Ascending aorta (tissue), 2 donors: ENCODE measurements at regions not wholly inside any gene's neighbourhood (a gene's known extent, or its start where the extent isn't known, plus 50 kb on each side); places are given as distances from the start of the nearest gene placed in this dataset.
"Not testable (repeated sequence)": the region's sequence is repeated elsewhere in the genome, so short reads cannot be mapped to it uniquely, and the experiment has no call there.

Source experiments
- DNase-seq, 2 donors: peaks; one replicate each; pipeline ENCODE4 v3.0.0-alpha.2; 2019; ENCODE audit warnings: low spot score in 2 of 2
- H3K27ac ChIP-seq, 2 donors: fragments of 200-600 bp; sonication (generic); one replicate each; pipeline ENCODE4 v1.5.1; 2016 to 2017; ENCODE audit warnings: mild to moderate bottlenecking in 1 of 2
- H3K27me3 ChIP-seq: fragments of 200-600 bp; sonication (generic); one replicate; pipeline ENCODE4 v1.5.1; 2017
- H3K36me3 ChIP-seq, 2 donors: fragments of 200-600 bp; sonication (generic); one replicate each; pipeline ENCODE4 v1.5.1; 2016
- H3K4me1 ChIP-seq, 2 donors: fragments of 200-600 bp; sonication (generic); one replicate each; pipeline ENCODE4 v1.5.1; 2016 to 2017; ENCODE audit warnings: mild to moderate bottlenecking in 1 of 2
- H3K4me3 ChIP-seq, 2 donors: fragments of 200-600 bp; sonication (generic); one replicate each; pipeline ENCODE4 v1.5.1; 2016 to 2017; ENCODE audit warnings: mild to moderate bottlenecking in 1 of 2
- H3K9me3 ChIP-seq, 2 donors: fragments of 200-600 bp; sonication (generic); one replicate each; pipeline ENCODE4 v1.5.1; 2016
- intact Hi-C: fragments of 100-400 bp; cut with DNase I; formaldehyde crosslinking; loops from one replicate; pipeline ENCODE4 v1.15.1; 2023

GRCh38 chr22:15815783-15816182 lies 126.0 kb downstream of the POTEH start:
- H3K4me3 ChIP-seq, H3K27ac ChIP-seq, intact Hi-C loops, H3K4me1 ChIP-seq, DNase-seq, H3K27me3 ChIP-seq, H3K9me3 ChIP-seq, H3K36me3 ChIP-seq: not testable (repeated sequence)

- H3K9me3 ChIP-seq, H3K4me1 ChIP-seq, DNase-seq, H3K4me3 ChIP-seq, intact Hi-C loops, H3K27me3 ChIP-seq, H3K36me3 ChIP-seq, H3K27ac ChIP-seq: not testable (repeated sequence)
These were observed 126.6 kb downstream of the POTEH start for GRCh38 chr22:15816470-15816869.

GRCh38 chr22:15817264-15817663 lies 127.4 kb downstream of the POTEH start:
- H3K36me3 ChIP-seq, H3K4me1 ChIP-seq, intact Hi-C loops, H3K9me3 ChIP-seq, H3K4me3 ChIP-seq, DNase-seq, H3K27ac ChIP-seq, H3K27me3 ChIP-seq: not testable (repeated sequence)

- H3K36me3 ChIP-seq, H3K4me3 ChIP-seq, H3K9me3 ChIP-seq, DNase-seq, H3K27ac ChIP-seq, H3K27me3 ChIP-seq, H3K4me1 ChIP-seq, intact Hi-C loops: not testable (repeated sequence)
These were observed 130.1 kb downstream of the POTEH start for GRCh38 chr22:15819886-15820285.

- H3K9me3 ChIP-seq, H3K27me3 ChIP-seq, H3K4me1 ChIP-seq, H3K36me3 ChIP-seq, intact Hi-C loops, DNase-seq, H3K4me3 ChIP-seq, H3K27ac ChIP-seq: not testable (repeated sequence)
These were observed 131.3 kb downstream of the POTEH start for GRCh38 chr22:15821088-15821487.

- H3K27ac ChIP-seq, H3K4me3 ChIP-seq, H3K36me3 ChIP-seq, H3K4me1 ChIP-seq, H3K9me3 ChIP-seq, H3K27me3 ChIP-seq, DNase-seq, intact Hi-C loops: not testable (repeated sequence)
These were observed 132.2 kb downstream of the POTEH start for GRCh38 chr22:15822001-15822400.

- H3K4me1 ChIP-seq, H3K27me3 ChIP-seq, DNase-seq, H3K4me3 ChIP-seq, H3K27ac ChIP-seq, H3K36me3 ChIP-seq, intact Hi-C loops, H3K9me3 ChIP-seq: not testable (repeated sequence)
These were observed 133.4 kb downstream of the POTEH start for GRCh38 chr22:15823178-15823577.

- H3K27me3 ChIP-seq, H3K9me3 ChIP-seq, intact Hi-C loops, H3K4me3 ChIP-seq, H3K36me3 ChIP-seq, H3K27ac ChIP-seq, H3K4me1 ChIP-seq, DNase-seq: not testable (repeated sequence)
These were observed 142.4 kb downstream of the POTEH start for GRCh38 chr22:15832235-15832634.

- intact Hi-C loops, H3K36me3 ChIP-seq, H3K27me3 ChIP-seq, H3K4me3 ChIP-seq, DNase-seq, H3K4me1 ChIP-seq, H3K9me3 ChIP-seq, H3K27ac ChIP-seq: not testable (repeated sequence)
These were observed 145.9 kb downstream of the POTEH start for GRCh38 chr22:15835729-15836128.

GRCh38 chr22:15849772-15850171 lies 159.9 kb downstream of the POTEH start:
- H3K27me3 ChIP-seq, intact Hi-C loops: not testable (repeated sequence)

GRCh38 chr22:15853716-15854373 lies 164.0 kb downstream of the POTEH start:
- H3K27me3 ChIP-seq, H3K4me1 ChIP-seq, H3K4me3 ChIP-seq, intact Hi-C loops, H3K27ac ChIP-seq, H3K9me3 ChIP-seq, H3K36me3 ChIP-seq: not testable (repeated sequence)
- peak in 1 of 2 donors; percentile 30 for DNase-seq

More at GRCh38 chr22:15849772-15850171, 159.9 kb downstream of the POTEH start:
- not testable (repeated sequence) for H3K4me3 ChIP-seq, H3K9me3 ChIP-seq, DNase-seq, H3K27ac ChIP-seq, H3K36me3 ChIP-seq, H3K4me1 ChIP-seq

- H3K9me3 ChIP-seq, intact Hi-C loops, H3K4me3 ChIP-seq, H3K27me3 ChIP-seq, H3K36me3 ChIP-seq, H3K27ac ChIP-seq, H3K4me1 ChIP-seq: not testable (repeated sequence)
- DNase-seq = peak; percentile 9 to 40
These were observed 164.6 kb downstream of the POTEH start for GRCh38 chr22:15854421-15854820.

- intact Hi-C loops, H3K27me3 ChIP-seq, DNase-seq, H3K9me3 ChIP-seq, H3K4me1 ChIP-seq, H3K27ac ChIP-seq, H3K36me3 ChIP-seq, H3K4me3 ChIP-seq: not testable (repeated sequence)
These were observed 165.2 kb downstream of the POTEH start for GRCh38 chr22:15854978-15855377.

GRCh38 chr22:15880926-15881325 lies 191.1 kb downstream of the POTEH start:
- H3K27ac ChIP-seq, H3K9me3 ChIP-seq, H3K4me3 ChIP-seq, intact Hi-C loops, H3K4me1 ChIP-seq, H3K27me3 ChIP-seq, H3K36me3 ChIP-seq, DNase-seq: not testable (repeated sequence)

GRCh38 chr22:15904326-15904725 lies 214.5 kb downstream of the POTEH start:
- intact Hi-C loops, H3K4me1 ChIP-seq, DNase-seq, H3K9me3 ChIP-seq, H3K27ac ChIP-seq, H3K36me3 ChIP-seq, H3K4me3 ChIP-seq, H3K27me3 ChIP-seq: not testable (repeated sequence)
